ENCODE measurements at regions not wholly inside any gene's neighbourhood (a gene's known extent, or its start where the extent isn't known, plus 50 kb on each side); places are given as distances from the start of the nearest gene placed in this dataset.

DNA sequence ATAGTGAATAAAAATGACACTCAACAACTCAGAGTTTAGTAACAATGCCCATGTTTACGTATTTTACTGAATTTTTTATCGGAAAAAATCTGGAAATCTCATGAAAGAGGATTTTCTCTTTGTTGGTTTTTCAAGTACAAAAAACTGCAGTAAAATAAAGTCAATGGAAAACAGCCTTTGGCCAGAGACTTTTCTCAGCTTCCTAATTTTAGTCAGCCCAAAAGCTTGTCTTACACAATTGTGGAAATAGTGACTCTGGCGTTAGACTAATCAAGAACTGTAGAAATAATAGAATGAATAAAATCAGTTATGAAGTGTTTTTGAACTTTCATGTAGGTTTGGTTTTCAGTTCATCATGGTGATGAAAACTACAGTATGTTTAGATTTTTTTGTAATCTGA lies 234.7 kb downstream of the DKK2 start:
- H3K9me2 ChIP-seq (replicated peaks; ENCODE audit: insufficient read depth, low read length): no peaks in the 10 kb centered on the region
- H3K9me3 ChIP-seq (replicated peaks; ENCODE audit: insufficient read depth, low read length): no peaks in the 10 kb centered on the region
- no peaks in the 10 kb centered on the region for H3K36me3 ChIP-seq (replicated peaks; ENCODE audit: insufficient read depth, low read length)
- H3K79me2 ChIP-seq (ENCODE audit: low read length): no peaks in the 10 kb centered on the region
- H3K4me2 ChIP-seq (ENCODE audit: low read depth, low read length): no peak overlapping the region
- H3F3A ChIP-seq (ENCODE audit: insufficient read depth, low read length): no peaks in the 10 kb centered on the region
- H4K20me1 ChIP-seq (ENCODE audit: insufficient read depth, low read length): no peaks in the 10 kb centered on the region
- H3K9ac ChIP-seq (ENCODE audit: low read length): no peak overlapping the region
- no peaks in the 10 kb centered on the region for H3K27me3 ChIP-seq (replicated peaks; ENCODE audit: insufficient read depth, low read length)
- TF ChIP-seq, protein P1, sequence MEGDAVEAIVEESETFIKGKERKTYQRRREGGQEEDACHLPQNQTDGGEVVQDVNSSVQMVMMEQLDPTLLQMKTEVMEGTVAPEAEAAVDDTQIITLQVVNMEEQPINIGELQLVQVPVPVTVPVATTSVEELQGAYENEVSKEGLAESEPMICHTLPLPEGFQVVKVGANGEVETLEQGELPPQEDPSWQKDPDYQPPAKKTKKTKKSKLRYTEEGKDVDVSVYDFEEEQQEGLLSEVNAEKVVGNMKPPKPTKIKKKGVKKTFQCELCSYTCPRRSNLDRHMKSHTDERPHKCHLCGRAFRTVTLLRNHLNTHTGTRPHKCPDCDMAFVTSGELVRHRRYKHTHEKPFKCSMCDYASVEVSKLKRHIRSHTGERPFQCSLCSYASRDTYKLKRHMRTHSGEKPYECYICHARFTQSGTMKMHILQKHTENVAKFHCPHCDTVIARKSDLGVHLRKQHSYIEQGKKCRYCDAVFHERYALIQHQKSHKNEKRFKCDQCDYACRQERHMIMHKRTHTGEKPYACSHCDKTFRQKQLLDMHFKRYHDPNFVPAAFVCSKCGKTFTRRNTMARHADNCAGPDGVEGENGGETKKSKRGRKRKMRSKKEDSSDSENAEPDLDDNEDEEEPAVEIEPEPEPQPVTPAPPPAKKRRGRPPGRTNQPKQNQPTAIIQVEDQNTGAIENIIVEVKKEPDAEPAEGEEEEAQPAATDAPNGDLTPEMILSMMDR (IDR thresholded peaks at IDR 0.05; ENCODE audit: low read length): no peak
- TF ChIP-seq EZH2 (optimal IDR thresholded peaks at IDR 0.05; ENCODE audit: low read depth, low read length) (no peak), EZH2phosphoT487 (IDR thresholded peaks at IDR 0.05; ENCODE audit: low read length) (no peak)
- no peak for DNase-seq
- no peak overlapping the region for H2AFZ ChIP-seq (ENCODE audit: low read length)
- H3K4me1 ChIP-seq (ENCODE audit: low read length): no peaks in the 10 kb centered on the region
- no peak overlapping the region for H3K4me3 ChIP-seq (ENCODE audit: low read length)
- H3K27ac ChIP-seq (ENCODE audit: low read length): no peak overlapping the region

DNA sequence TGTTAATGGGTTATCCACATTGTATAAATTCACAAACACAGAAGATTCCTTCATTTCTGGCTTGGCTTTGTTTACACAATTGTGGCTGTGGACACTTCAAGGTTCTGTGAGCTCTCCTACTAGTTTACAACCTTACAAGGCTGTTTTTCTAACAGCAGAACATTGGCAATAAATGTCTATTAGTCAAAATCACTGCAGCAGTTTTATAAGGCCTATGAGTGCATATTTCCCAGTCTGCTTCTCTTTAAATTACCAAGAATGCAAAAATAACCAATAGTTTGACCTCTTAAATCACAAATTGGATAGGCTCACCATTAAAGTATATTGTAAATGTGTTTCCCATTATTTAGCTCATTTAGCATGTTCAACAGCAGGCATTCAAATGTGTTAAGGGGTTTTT lies 239.2 kb downstream of the DKK2 start:
- Histone ChIP-seq H3K79me2 (ENCODE audit: low read length) (no peaks in the 10 kb centered on the region), H2AFZ (ENCODE audit: low read length) (no peak overlapping the region), H3K4me1 (ENCODE audit: low read length) (no peaks in the 10 kb centered on the region), H3K4me3 (ENCODE audit: low read length) (no peak overlapping the region), H3F3A (ENCODE audit: insufficient read depth, low read length) (no peaks in the 10 kb centered on the region), H4K20me1 (ENCODE audit: insufficient read depth, low read length) (no peaks in the 10 kb centered on the region), H3K27ac (ENCODE audit: low read length) (no peak overlapping the region), H3K27me3 (replicated peaks; ENCODE audit: insufficient read depth, low read length) (no peaks in the 10 kb centered on the region), H3K4me2 (ENCODE audit: low read depth, low read length) (no peak overlapping the region), H3K36me3 (replicated peaks; ENCODE audit: insufficient read depth, low read length) (no peaks in the 10 kb centered on the region), H3K9me3 (replicated peaks; ENCODE audit: insufficient read depth, low read length) (no peaks in the 10 kb centered on the region), H3K9ac (ENCODE audit: low read length) (no peak overlapping the region), H3K9me2 (replicated peaks; ENCODE audit: insufficient read depth, low read length) (no peaks in the 10 kb centered on the region)
- TF ChIP-seq EZH2 (optimal IDR thresholded peaks at IDR 0.05; ENCODE audit: low read depth, low read length) (no peak), EZH2phosphoT487 (IDR thresholded peaks at IDR 0.05; ENCODE audit: low read length) (no peak)
- TF ChIP-seq, protein P1 (IDR thresholded peaks at IDR 0.05; ENCODE audit: low read length): no peak
- DNase-seq: no peak

DNA sequence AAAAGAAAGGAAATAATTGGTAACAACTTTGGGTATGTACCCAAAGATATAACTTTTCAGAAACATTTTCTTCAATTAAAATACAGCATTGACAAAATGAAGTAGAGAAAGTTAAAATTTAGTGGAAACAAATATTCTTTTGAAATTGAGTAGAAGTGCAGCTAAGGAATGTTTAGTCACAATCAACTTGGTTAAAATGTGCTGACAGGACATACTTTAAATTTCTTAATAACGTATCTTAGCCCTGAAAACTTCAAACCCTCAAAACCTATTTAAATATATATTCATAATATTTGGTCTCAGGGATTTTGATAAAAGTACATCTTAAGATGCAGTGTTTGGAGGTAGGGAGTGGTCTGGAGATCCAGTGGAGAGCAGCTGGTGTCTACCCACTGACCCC lies 240.8 kb downstream of the DKK2 start:
- Histone ChIP-seq H3K4me2 (ENCODE audit: low read depth, low read length) (no peak overlapping the region), H3F3A (ENCODE audit: insufficient read depth, low read length) (no peaks in the 10 kb centered on the region)

More for the DNA sequence above, 240.8 kb downstream of the DKK2 start:
- Histone ChIP-seq H3K9me2 (replicated peaks; ENCODE audit: insufficient read depth, low read length) (no peaks in the 10 kb centered on the region), H4K20me1 (ENCODE audit: insufficient read depth, low read length) (no peaks in the 10 kb centered on the region), H3K79me2 (ENCODE audit: low read length) (no peaks in the 10 kb centered on the region), H3K4me1 (ENCODE audit: low read length) (no peaks in the 10 kb centered on the region), H3K27ac (ENCODE audit: low read length) (no peak overlapping the region), H3K9me3 (replicated peaks; ENCODE audit: insufficient read depth, low read length) (no peaks in the 10 kb centered on the region), H3K9ac (ENCODE audit: low read length) (no peak overlapping the region), H2AFZ (ENCODE audit: low read length) (no peak overlapping the region), H3K4me3 (ENCODE audit: low read length) (no peak overlapping the region), H3K36me3 (replicated peaks; ENCODE audit: insufficient read depth, low read length) (no peaks in the 10 kb centered on the region), H3K27me3 (replicated peaks; ENCODE audit: insufficient read depth, low read length) (no peaks in the 10 kb centered on the region)
- DNase-seq: no peak
- TF ChIP-seq, protein P1 (IDR thresholded peaks at IDR 0.05; ENCODE audit: low read length): no peak
- TF ChIP-seq EZH2phosphoT487 (IDR thresholded peaks at IDR 0.05; ENCODE audit: low read length) (no peak), EZH2 (optimal IDR thresholded peaks at IDR 0.05; ENCODE audit: low read depth, low read length) (no peak)

Measured in MM.1S (cell line).